Fibroblast of the aortic adventitia (primary cell): ENCODE measurements at regions not wholly inside any gene's neighbourhood (a gene's known extent, or its start where the extent isn't known, plus 50 kb on each side); places are given as distances from the start of the nearest gene placed in this dataset.

Source experiments
- DNase-seq: peaks from one replicate; pipeline ENCODE4 v3.0.0-alpha.2; 2010; ENCODE audit warnings: low read depth
- H3K4me3 ChIP-seq: 2 replicates; pipeline ENCODE4 v1.5.1; 2011; ENCODE audit warnings: low read depth, mild to moderate bottlenecking, control low read depth, low read length, moderate library complexity
- CTCF ChIP-seq: IDR thresholded peaks from 2 replicates; pipeline ENCODE4 v1.5.1; 2011; ENCODE audit warnings: mild to moderate bottlenecking, low read length, control low read depth, inconsistent platforms; ENCODE audit not compliant: insufficient read depth

DNA sequence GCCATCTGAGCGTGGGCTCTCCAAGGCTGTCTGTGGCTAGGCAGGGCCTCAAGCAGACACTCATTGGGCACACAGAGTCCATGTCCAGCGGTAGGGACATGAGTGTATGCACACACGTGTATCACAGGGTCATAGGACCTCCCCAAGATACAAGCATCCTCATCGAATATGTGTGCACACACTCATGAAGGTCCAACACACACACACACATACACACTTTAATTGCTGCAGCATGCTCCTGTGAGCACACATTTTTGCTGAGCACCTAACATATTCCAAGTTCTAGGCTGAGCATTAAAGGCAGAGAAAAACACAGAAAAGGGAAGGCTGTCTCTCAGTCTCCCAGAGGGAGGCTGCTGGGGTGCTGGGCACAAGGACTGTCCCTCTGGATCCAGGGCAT, 59.3 kb upstream of the TBX3 start:
- H3K4me3 ChIP-seq = no peak overlapping the region
- TF ChIP-seq CTCF = no peak
- DNase-seq = no peak

DNA sequence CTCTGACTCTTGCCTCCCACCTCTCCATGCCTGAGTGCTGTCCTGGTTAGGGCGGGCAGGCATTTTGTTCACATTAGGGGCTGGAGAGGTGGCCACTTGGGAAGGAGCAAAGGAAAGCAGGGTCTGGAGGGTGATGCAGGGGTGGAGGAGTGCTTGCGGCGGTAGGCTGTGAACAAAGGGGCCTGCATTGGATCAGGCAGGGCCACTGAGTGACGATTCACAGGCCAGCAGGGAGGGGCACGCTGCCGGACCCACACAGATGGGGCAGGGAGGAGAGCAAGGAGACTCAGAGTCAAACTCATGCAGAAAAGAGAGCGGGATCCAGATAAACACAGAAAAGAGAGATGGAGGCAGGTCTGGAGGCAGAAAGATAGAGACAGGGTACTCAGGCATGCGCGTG, 58.4 kb upstream of the TBX3 start:
- H3K4me3 ChIP-seq = no peak overlapping the region
- DNase-seq = no peak
- TF ChIP-seq CTCF = no peak

DNA sequence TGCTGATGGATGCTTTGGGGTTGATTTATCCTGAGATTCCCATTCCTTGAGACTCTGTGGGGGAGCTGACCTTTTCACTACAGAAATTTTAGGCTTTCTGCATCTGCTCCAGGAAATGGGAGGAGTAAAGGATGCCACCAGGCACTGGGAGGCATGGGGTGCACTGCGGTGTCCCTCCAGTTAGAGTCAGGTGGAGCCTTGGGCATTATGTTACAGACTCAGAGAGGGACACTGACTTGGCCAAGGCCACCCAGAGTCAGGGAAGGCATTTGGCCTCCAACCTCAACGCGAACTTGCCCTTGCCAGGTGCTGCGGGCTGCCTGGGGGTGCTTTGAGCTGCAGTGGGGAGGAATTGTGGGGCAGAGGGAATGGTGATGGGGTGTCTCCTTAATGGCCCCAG, 58.0 kb upstream of the TBX3 start:
- TF ChIP-seq CTCF = no peak
- no peak for DNase-seq
- no peak overlapping the region for H3K4me3 ChIP-seq

GRCh38 chr12:114740448-114740847, 56.5 kb upstream of the TBX3 start:
- no peak overlapping the region for H3K4me3 ChIP-seq
- no peak for DNase-seq
- no peak for TF ChIP-seq CTCF

DNA sequence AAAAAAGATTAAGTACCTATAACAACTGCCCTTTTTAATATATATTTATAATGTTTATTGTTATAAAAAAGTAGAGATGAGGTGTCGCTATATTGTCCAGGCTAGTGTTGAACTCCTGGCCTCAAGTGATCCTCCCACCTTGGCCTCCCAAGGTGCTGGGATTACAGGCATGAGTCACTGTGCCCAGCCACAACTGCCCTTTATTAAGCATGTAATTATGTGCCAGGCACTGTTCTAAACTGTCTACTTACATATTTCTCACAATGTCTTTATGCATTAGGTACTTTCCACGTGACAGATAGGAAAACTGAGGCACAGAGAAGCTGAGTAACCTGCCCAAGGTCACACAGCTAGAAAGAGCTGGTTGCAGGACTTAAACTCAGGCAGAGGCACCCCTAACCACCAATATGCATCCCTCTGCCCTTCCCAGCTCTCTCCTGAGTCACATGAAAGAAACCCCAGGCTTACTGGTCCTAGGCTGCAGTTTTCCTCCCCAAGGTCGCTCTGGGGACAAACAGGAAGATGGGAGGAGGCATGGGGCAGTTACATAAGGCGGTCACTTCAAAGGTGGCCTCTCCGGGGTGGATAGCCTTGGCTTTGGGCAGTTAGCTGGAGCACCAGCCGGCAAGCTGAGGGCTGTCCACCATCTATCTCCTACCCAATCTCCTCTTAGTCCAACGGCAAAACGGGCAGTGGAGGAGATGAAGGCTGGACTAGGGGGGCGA, 54.6 kb upstream of the TBX3 start:
- H3K4me3 ChIP-seq = no peak overlapping the region
- no peak for DNase-seq
- TF ChIP-seq CTCF = no peak

DNA sequence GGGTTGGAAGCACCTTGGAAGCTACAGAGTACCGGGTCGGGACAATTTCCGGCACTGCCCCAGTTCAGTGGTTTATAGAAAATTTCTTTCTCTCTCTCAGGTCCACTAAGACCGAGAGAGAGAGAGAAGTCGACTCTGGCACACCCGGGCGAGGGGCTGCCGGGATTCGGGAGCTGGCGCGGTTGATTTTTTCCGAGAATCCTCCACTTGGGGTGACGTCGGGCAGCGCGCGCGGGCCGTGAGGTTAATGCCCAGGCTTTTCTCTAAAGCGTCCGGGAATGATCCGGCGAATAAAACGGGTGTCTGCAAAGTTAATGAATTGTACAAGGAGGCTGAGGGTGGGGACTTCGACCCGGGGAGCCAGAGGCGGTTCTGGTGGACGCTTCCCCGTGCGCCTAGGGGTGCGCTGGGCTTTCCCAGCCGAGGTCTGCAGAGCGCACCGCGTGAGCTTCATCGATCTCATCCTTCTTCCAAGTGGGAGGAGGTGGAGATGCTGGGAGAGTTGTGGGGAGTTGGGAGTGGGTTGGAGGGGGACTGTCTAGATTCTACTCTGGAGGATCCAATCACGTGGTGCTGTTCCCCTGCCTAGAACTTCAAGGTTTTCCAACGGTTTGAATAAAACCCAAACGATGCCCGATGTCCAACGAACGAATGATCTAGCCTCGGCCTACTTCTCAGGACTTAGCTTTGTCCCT, 51.9 kb upstream of the TBX3 start:
- DNase-seq = no peak
- no peak for TF ChIP-seq CTCF
- H3K4me3 ChIP-seq = no peak overlapping the region

GRCh38 chr12:114735011-114735410, 51.0 kb upstream of the TBX3 start:
- no peak for DNase-seq
- TF ChIP-seq CTCF = no peak
- no peak overlapping the region for H3K4me3 ChIP-seq
